OCI-LY7 (cell line): ENCODE measurements at regions not wholly inside any gene's neighbourhood (a gene's known extent, or its start where the extent isn't known, plus 50 kb on each side); places are given as distances from the start of the nearest gene placed in this dataset.

ENCODE experiments used
- BruUV-seq: library from RNA; stranded (reverse); fragments of 400-500 nt; replicated peaks from 2 replicates; lab custom pipeline; 2021; lab: Mats Ljungman, UMichigan
- CTCF ChIA-PET: fragments of 300-600 bp; sonication (Branson Sonifier 250); formaldehyde crosslinking; loops from one replicate; lab custom pipeline; 2022; ENCODE audit warnings: antibody characterized with exemption; ENCODE audit not compliant: unreplicated experiment; lab: Charles Lee
- POLR2A ChIA-PET: fragments of 300-600 bp; sonication (Branson Sonifier 250); formaldehyde crosslinking; loops from one replicate; lab custom pipeline; 2022; ENCODE audit warnings: antibody characterized with exemption; lab: Charles Lee
- DNase-seq: peaks from one replicate; pipeline ENCODE4 v3.0.0-alpha.2; 2015; ENCODE audit warnings: low spot score
- H2AFZ ChIP-seq: fragments of 200-600 bp; sonication (generic), shearing (Covaris generic); 2 replicates; pipeline ENCODE4 v1.6.1; 2014; ENCODE audit warnings: mild to moderate bottlenecking, antibody characterized with exemption, low read length, moderate library complexity
- H3K27ac ChIP-seq: fragments of 200-600 bp; sonication (generic); 2 replicates; pipeline ENCODE4 v1.5.1; 2014; ENCODE audit warnings: mixed run types, low read depth, mild to moderate bottlenecking, moderate library complexity, low read length, inconsistent platforms; ENCODE audit not compliant: poor library complexity, severe bottlenecking
- H3K36me3 ChIP-seq: fragments of 200-600 bp; sonication (generic); 2 replicates; pipeline ENCODE4 v1.6.1; 2014; ENCODE audit warnings: mild to moderate bottlenecking, antibody characterized with exemption, low read length, moderate library complexity, mixed read lengths; ENCODE audit not compliant: insufficient read depth
- H3K4me1 ChIP-seq: fragments of 200-600 bp; sonication (generic); 2 replicates; pipeline ENCODE4 v1.5.1; 2014; ENCODE audit warnings: mild to moderate bottlenecking, low read length; ENCODE audit not compliant: insufficient read depth, poor library complexity, severe bottlenecking
- H3K4me2 ChIP-seq: fragments of 200-600 bp; sonication (generic); 2 replicates; pipeline ENCODE4 v1.6.1; 2014; ENCODE audit warnings: mild to moderate bottlenecking, low read length
- H3K4me3 ChIP-seq: fragments of 200-600 bp; sonication (generic); 2 replicates; pipeline ENCODE4 v1.5.1; 2014; ENCODE audit warnings: mild to moderate bottlenecking, low read depth, low read length; ENCODE audit not compliant: poor library complexity, severe bottlenecking
- H3K79me2 ChIP-seq: fragments of 200-600 bp; sonication (generic); 2 replicates; pipeline ENCODE4 v1.6.1; 2016; ENCODE audit warnings: low read depth, mild to moderate bottlenecking, low read length, moderate library complexity, mixed read lengths; ENCODE audit not compliant: insufficient read depth
- H3K9me2 ChIP-seq: fragments of 200-600 bp; sonication (generic); 2 replicates; pipeline ENCODE4 v1.6.1; 2016; ENCODE audit warnings: mild to moderate bottlenecking, low read length, mixed read lengths; ENCODE audit not compliant: insufficient read depth
- H3K9me3 ChIP-seq: fragments of 200-600 bp; sonication (generic); 2 replicates; pipeline ENCODE4 v1.6.1; 2014; ENCODE audit warnings: mild to moderate bottlenecking, mixed run types, low read length, mixed read lengths
- H4K20me1 ChIP-seq: fragments of 200-600 bp; sonication (generic); 2 replicates; pipeline ENCODE4 v1.6.1; 2014; ENCODE audit warnings: mild to moderate bottlenecking, antibody characterized with exemption, low read length, moderate library complexity, mixed read lengths; ENCODE audit not compliant: insufficient read depth
- EZH2phosphoT487 ChIP-seq: fragments of 200-600 bp; sonication (generic); IDR thresholded peaks from 2 replicates; pipeline ENCODE4 v1.6.1; 2018; ENCODE audit warnings: low read depth, borderline replicate concordance, mild to moderate bottlenecking, mixed run types, antibody characterized with exemption, low read length, moderate library complexity, mixed read lengths
- intact Hi-C: fragments of 100-400 bp; cut with micrococcal nuclease; formaldehyde crosslinking; loops from one replicate; pipeline ENCODE4 v1.10.0; 2022; ENCODE audit not compliant: unreplicated experiment
- TF ChIP-seq, protein P1 (sequence below): fragments of 200-600 bp; sonication (generic); conservative IDR thresholded peaks from 2 replicates; pipeline ENCODE4 v1.5.1; 2014; ENCODE audit warnings: mild to moderate bottlenecking, antibody characterized with exemption, low read length, moderate library complexity, mixed read lengths

DNA sequence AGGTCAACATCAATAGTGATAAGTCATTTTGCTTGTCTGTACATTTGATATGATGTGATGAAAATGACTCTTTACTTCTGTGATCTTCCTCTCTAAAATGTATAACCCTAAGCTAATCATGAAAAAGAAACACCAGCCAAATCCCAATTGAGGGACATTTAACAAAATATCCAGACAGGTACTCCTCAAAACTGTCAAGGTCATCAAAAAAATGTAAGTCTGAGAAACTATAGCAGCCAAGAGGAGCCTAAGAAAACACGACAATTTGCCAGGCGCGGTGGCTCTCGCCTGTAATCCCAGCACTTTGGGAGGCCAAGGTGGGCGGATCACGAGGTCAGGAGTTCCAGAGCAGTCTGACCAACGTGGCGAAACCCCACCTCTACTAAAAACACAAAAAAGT lies 708.5 kb upstream of the ID4 start:
- Histone ChIP-seq H3K36me3 (no peaks in the 10 kb centered on the region), H3K4me1 (no peaks in the 10 kb centered on the region), H4K20me1 (no peaks in the 10 kb centered on the region), H3K4me3 (no peak overlapping the region), H3K9me3 (no peaks in the 10 kb centered on the region), H3K79me2 (no peaks in the 10 kb centered on the region), H3K4me2 (no peak overlapping the region), H3K9me2 (no peaks in the 10 kb centered on the region), H2AFZ (no peak overlapping the region), H3K27ac (no peak overlapping the region)
- no peak for DNase-seq
- intact Hi-C loops: no loop called here
- no TSS peak for BruUV-seq
- POLR2A ChIA-PET: no interaction called here
- TF ChIP-seq, protein P1, sequence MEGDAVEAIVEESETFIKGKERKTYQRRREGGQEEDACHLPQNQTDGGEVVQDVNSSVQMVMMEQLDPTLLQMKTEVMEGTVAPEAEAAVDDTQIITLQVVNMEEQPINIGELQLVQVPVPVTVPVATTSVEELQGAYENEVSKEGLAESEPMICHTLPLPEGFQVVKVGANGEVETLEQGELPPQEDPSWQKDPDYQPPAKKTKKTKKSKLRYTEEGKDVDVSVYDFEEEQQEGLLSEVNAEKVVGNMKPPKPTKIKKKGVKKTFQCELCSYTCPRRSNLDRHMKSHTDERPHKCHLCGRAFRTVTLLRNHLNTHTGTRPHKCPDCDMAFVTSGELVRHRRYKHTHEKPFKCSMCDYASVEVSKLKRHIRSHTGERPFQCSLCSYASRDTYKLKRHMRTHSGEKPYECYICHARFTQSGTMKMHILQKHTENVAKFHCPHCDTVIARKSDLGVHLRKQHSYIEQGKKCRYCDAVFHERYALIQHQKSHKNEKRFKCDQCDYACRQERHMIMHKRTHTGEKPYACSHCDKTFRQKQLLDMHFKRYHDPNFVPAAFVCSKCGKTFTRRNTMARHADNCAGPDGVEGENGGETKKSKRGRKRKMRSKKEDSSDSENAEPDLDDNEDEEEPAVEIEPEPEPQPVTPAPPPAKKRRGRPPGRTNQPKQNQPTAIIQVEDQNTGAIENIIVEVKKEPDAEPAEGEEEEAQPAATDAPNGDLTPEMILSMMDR: no peak
- TF ChIP-seq EZH2phosphoT487: no peak
- CTCF ChIA-PET: no interaction called here

DNA sequence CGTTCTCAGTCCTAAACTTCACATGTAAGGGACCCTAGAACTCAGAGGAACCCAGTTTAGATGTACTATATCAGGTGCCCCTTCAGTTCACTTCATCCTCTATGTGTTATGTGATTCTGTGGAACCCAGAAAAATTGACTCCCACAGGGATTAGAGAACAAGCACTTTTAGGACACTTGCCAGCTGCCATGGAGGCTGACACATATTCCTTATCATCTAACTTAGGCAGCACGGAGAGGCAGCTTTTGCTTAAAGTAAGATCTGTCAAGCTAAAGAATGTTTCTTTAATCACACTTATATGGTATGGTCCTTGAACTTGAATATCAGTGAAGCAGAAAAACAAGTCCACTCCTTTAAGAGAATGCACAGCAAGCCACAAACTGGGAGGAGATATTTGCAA lies 701.5 kb upstream of the ID4 start:
- no peak for DNase-seq
- H4K20me1 ChIP-seq: no peaks in the 10 kb centered on the region
- no peaks in the 10 kb centered on the region for H3K9me2 ChIP-seq
- no peak for TF ChIP-seq EZH2phosphoT487
- TF ChIP-seq, protein P1: no peak
- H3K79me2 ChIP-seq: no peaks in the 10 kb centered on the region
- no peak overlapping the region for H3K4me3 ChIP-seq
- no peak overlapping the region for H2AFZ ChIP-seq
- H3K36me3 ChIP-seq: no peaks in the 10 kb centered on the region
- no TSS peak for BruUV-seq
- CTCF ChIA-PET: no interaction called here
- POLR2A ChIA-PET: interaction anchor here (1.6 kb wide), 1 partner anchor 10 kb away, joined by 7 read pairs; no protein-coding TSS in a partner anchor
- no peaks in the 10 kb centered on the region for H3K4me1 ChIP-seq
- H3K4me2 ChIP-seq: no peak overlapping the region
- intact Hi-C loops: no loop called here
- no peak overlapping the region for H3K27ac ChIP-seq
- H3K9me3 ChIP-seq: no peaks in the 10 kb centered on the region

DNA sequence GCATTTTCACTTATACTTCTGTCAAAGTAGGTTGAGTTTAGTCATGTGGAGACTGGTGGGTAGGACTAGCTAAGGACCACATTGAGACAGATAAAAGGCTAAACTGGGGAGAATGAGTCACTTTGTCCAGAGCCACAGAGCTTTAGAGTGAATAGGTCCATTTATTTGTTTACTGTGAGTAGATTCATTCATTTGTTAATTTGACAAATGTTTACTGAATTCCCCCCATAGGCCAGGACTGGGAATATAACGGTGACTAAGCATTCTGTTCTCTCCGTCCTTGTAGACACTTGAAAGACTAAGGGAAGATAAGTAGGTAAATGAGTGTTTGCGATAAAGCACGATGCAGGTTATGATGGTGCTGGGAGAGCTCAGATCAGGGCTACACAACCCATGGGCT lies 699.7 kb upstream of the ID4 start:
- H3K79me2 ChIP-seq: no peaks in the 10 kb centered on the region
- intact Hi-C loops: no loop called here
- BruUV-seq: no TSS peak
- no peak overlapping the region for H3K4me3 ChIP-seq
- no peak overlapping the region for H3K27ac ChIP-seq
- no peak for DNase-seq
- H3K4me1 ChIP-seq: no peaks in the 10 kb centered on the region
- ChIA-PET POLR2A (interaction anchor here (0.6 kb wide), 1 partner anchor 17 kb away, joined by 3 read pairs; no protein-coding TSS in a partner anchor), CTCF (no interaction called here)
- no peaks in the 10 kb centered on the region for H4K20me1 ChIP-seq
- H3K9me3 ChIP-seq: no peaks in the 10 kb centered on the region
- no peak overlapping the region for H3K4me2 ChIP-seq
- H3K36me3 ChIP-seq: no peaks in the 10 kb centered on the region
- TF ChIP-seq, protein P1: no peak
- TF ChIP-seq EZH2phosphoT487: no peak
- H3K9me2 ChIP-seq: no peaks in the 10 kb centered on the region
- no peak overlapping the region for H2AFZ ChIP-seq
